Right renal cortex interstitium (tissue), 3 donors: ENCODE measurements at regions not wholly inside any gene's neighbourhood (a gene's known extent, or its start where the extent isn't known, plus 50 kb on each side); places are given as distances from the start of the nearest gene placed in this dataset.
"Not testable (repeated sequence)": the region's sequence is repeated elsewhere in the genome, so short reads cannot be mapped to it uniquely, and the experiment has no call there.

Experiments used
- DNase-seq, 3 donors: peaks; one replicate each; pipeline ENCODE4 v3.0.0-alpha.2; 2013; ENCODE audit warnings: low read depth in 3 of 3, low spot score in 2 of 3

DNA sequence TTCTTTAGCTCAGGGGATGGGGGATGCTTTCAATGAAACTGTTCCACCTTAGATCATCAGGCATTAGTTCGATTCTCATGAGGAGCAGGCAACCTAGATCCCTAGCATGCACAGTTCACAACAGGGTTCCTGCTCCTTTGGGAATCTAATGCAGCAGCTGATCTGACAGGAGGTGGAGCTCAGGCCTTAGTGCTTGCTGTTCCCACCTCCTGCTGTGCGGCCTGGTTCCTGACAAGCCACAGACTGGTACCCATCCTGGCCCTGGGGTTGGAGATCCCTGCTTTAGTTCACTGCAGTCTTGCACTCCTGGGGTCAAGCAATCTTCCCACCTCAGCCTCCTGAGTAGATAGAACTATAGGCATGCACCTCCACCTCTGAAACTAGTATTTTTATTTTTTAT lies 1369.8 kb upstream of the NUDT12 start:
- no peak for DNase-seq

DNA sequence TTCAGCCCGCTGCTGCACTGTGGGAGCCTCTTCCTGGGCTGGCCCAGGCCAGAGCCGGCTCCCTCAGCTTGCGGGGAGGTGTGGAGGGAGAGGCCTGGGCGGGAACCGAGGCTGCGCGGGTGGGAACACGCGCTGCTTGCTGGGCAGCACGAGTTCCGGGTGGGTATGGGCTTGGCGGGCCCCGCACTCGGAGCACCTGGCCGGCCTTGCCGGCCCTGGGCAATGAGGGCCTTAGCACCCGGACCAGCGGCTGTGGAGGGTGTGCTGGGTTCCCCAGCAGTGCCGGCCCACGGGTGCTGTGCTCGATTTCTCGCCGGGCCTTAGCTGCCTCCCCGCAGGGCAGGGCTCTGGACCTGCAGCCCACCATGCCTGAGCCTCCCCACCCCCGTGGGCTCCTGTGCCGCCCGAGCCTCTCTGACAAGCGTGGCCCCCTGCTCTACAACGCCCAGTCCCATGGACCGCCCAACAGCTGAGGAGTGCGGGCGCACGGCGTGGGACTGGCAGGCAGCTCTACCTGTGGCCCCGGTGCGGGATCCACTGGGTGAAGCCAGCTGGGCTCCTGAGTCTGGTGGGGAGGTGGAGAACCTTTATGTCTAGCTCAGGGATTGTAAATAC lies 1366.4 kb upstream of the NUDT12 start:
- DNase-seq = no peak

DNA sequence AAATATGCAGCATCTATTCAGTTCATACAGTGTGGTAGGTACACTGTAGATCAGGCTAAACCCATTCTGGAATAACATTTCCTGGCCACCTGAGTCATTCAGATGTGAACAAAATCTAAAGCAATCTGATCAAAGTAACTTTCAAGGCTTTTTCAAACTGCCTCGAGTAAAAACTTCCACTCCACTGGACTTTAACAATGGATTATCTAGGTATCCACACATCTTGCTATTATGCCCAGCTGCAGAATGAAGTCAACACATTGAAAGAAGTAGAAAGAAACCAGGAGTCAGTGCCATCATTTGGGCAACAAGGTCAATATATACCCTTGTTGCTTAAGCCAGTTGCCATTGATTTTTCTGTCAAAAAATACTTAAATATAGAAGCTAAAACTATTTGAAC lies 1352.6 kb upstream of the NUDT12 start:
- no peak for DNase-seq

DNA sequence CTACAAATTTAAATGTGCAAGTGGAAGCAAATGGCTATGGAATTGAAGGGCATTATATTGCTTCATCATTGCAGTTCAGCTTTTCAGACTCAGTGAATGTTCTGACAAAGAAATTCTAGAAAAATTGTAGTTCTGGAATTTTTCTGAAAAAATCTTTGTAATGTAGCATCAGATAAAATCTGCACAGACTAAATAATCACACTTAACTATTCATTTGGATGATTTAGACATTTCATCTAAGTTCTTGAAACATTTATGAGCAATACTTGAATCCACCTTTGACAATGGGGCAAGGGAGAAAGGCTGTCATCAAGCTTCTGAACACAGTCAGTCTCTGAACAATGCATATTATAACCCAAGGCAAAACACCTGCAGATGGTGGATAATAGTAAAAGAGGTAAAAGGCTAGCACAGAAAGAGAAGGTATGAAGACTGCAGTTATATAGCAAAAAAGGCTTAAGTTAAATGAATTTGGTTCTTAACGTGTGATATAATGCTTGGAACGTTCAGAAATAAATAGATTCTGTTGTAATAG lies 1352.0 kb upstream of the NUDT12 start:
- DNase-seq = no peak

DNA sequence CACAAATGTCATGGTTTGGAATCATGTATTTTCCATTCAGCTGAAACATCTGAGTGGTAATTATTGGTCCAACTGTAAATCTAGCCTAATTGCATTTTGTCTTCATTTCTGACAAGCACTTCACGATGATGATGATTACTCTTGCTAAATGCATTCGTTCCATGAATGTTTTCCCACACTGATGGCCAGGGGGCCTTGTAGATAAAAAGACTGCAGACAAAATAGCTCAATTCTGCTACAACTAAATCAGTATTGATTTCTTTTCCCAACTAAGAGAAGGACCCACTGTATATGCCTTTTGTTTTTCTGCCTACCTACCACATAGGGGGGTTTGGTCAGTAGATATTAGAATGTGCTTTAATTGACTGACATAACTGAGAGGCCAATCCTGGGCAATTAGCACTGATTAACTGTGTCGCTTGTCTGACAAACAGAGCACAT lies 1351.3 kb upstream of the NUDT12 start:
- no peak for DNase-seq

DNA sequence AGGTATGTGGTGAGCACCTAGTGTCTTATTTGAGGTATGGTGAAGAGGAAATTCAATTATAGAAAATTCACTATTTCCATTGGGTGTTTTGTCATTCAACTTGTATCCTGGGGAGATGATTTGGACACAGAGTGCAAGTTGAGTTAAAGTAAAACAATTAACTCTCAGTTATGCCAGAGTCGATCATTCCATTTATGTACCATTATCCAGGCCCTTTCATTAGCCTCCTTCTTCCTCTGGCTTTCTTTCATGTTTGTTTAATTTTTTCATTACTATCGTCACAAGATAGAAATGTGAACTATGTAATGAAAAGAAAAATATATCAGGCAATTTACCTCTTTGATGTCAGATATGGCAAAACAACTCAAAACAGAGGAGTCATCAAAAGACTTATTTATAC lies 1347.2 kb upstream of the NUDT12 start:
- no peak for DNase-seq

DNA sequence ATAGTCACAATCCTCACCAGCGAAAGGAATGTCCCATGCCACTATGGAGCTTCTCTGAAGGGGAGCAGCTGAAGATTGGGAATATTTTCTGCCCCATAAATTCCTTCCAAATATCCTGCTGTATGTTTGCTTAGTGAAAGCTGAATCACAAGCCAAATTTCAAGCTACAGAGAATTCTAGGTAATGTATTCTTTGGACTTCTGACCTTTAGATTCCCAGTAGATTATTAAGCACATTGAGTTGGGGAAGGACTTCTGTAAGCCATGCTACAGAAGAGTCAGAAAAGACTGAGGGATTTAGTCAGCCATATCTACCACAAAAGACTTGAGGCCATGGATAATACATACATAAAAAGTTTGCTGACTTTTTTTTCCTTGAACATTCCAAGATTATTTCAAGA lies 1342.0 kb upstream of the NUDT12 start:
- DNase-seq = no peak

DNA sequence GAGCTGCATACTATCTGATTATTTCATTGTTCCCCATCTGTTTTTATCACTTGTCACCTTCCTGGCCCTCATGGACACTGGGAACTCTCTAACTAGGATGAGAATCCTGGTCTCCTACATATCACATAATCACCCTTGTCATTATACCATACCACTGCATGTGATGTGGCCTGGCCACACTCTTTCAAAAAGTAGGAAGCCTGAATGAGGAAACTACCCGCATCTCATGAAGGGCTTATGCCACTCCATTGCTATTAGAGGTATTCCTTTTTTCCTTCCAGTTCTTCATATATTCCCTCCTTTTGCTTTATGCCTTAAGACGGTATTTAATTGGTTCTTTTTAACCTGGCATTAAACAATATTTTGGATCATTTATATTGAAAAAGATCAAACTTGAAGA lies 1341.4 kb upstream of the NUDT12 start:
- DNase-seq = no peak

DNA sequence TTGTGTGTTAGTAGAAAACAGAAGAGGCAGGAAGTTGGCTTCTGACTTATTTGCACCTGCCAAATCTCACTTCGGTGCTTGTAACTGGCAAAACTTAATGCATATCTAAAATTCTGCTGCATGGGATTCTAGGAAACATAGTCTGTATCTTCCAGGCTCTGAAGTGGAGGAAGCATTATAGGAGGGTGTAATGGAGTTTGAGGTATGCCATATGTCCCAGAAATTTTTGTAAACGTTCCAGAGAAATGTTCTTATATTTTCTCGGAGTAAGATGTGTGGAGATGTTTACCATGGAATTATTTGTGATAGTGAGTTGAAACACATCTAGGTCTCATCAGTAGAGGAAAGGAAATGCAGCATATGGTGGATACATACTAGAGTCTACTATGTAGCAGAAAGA lies 1329.0 kb upstream of the NUDT12 start:
- no peak for DNase-seq

DNA sequence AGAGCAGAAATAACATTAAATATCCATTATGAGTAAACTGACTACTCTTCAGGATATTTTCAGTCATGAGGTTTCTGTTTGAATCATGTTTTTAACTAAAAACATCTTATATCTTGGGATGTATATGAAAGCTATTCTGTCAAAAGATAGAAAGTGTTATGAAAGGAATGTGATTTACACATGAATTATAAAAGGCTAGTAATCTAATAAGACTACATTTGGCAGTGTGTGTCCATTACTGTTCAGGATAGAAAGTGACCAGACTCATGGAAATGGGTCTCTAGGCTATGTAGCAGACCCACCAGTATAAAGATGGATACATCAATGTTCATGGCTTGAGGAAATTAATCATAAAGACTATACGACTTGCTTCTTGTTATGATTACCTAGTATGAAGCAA lies 1328.2 kb upstream of the NUDT12 start:
- no peak for DNase-seq

DNA sequence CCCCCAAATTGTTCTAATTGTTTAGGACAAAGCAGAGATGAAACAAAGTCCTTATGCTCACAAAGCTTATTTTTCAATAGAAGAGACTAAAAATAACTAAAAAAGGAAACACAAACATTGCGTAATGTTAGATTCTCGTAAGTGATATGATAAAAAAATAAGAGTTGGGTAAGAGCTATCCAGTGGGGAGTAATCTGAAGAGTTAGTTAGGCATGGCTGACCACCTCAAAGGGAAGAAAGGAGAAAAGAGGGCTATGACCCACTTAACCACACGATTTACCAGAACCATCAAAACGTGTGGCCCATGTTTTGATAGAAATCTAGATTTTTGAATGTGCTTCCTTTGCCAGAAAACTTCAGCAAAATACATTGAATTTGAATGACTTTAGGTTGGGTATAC lies 1296.8 kb upstream of the NUDT12 start:
- no peak for DNase-seq

DNA sequence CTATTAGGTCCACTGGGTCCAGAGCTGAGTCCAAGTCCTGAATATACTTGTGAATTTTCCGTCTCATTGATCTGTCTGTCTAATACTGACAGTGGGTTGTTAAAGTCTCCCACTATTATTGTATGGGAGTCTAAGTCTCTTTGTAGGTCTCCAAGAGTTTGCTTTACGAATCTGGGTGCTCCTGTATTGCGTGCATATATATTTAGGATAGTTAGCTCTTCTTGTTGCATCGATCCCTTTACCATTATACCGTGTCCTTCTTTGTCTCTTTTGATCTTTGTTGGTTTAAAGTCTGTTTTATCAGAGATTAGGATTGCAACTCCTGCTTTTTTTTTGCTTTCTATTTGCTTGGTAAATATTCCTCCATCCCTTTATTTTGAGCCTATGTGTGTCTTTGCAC lies 1289.5 kb upstream of the NUDT12 start:
- DNase-seq = not testable (repeated sequence)

DNA sequence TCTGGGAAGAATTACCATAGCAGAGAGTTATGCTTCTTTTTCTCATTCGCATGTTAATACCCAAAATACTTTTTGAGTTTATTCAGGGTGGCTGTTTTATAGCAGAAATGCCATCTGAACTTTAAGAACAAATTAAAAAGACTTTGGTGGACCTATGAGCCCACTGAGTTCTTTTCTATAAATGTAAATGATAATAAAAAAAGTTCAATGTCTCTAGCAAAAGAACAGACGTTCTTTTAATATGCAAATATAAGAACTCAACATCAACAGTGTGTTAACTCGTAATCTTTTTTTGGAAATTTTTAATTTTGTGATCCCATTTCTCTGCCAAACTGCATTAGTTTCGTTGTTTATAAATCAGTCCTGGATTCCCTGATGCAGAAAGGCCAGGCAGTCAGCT lies 1283.0 kb upstream of the NUDT12 start:
- no peak for DNase-seq

DNA sequence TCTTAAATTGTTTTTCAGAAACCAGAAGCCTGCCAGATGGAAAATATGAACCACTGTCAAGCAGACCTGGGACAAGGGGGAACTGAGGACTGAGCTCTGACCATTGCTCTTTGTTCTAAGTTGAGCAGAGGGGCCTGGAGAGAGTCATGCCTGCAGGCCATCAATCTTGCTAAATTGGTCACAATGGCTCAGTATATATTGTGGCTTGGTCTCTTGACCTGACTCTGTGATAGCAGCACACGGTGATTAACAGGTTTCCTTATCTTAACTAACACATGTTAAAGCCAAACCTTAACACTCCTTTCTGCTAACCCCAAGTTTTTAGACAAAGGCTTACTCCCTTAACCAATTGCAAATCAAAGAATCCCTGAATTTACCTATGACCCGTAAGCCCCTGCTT lies 1281.2 kb upstream of the NUDT12 start:
- DNase-seq = no peak

DNA sequence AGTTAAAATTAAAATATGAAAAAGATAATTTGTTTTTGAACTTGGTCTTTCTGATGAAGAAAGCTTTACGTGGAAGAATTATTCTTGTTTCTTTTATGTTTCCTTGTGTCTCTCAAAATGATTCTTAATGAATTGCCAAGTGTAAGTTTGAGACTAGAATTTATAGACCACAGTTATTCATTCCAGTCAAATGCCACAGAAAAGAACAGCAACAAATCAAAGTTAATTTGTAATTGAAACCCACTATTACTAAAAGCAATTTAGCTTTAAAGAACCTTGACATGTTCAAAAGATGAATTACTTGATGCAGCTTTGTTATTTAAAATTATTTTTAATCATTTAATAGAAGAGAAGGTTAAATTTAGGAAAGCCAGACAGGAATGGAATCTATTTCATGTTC lies 1277.7 kb upstream of the NUDT12 start:
- DNase-seq = no peak

DNA sequence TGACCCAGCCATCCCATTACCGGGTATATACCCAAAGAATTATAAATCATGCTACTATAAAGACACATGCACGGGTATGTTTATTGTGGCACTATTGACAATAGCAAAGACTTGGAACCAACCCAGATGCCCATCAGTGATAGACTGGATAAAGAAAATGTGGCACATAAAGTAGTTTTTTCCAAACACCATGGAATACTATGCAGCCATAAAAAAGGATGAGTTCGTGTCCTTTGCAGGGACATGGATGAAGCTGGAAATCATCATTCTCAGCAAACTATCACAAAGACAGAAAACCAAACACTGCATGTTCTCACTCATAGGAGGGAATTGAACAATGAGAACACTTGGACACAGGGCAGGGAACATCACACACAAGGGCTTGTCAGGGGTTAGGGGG lies 1268.9 kb upstream of the NUDT12 start:
- not testable (repeated sequence) for DNase-seq

DNA sequence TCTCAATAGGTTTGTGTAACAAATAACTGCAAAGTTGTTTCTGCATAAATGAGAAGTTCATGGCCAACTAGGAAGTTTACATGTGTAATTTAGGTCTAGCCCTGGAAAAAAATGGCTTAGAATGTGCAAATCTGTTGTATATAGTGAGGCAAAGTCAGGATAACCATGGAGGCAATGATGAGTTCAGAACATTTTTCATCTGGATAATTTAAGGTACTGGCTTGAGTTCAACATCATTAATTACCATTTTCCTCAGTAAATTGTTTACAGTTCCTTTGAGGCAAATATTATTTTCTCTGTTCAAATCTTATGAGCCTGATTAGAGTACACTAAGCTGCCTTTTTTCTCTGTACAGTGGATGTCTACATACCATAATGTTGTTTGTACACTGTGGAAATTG lies 1259.0 kb upstream of the NUDT12 start:
- DNase-seq = no peak

DNA sequence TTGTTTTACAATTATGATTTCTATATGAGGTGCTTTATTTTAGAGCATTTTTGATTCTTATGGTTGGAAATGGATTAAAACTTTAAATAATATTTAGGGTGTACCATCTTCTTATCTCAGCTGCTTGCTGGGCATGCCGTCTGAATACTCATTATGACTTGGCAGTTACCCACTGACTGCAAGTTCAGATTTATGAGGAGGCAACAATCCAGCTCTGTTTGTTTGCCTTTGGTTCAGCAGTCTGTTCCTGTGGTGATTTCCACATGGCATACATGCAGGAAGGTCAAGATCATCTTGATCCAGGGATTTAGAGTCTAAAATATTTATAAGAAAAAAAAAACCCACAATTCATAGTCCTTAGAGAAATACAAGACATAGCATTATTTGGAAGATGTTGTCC lies 1254.5 kb upstream of the NUDT12 start:
- no peak for DNase-seq

DNA sequence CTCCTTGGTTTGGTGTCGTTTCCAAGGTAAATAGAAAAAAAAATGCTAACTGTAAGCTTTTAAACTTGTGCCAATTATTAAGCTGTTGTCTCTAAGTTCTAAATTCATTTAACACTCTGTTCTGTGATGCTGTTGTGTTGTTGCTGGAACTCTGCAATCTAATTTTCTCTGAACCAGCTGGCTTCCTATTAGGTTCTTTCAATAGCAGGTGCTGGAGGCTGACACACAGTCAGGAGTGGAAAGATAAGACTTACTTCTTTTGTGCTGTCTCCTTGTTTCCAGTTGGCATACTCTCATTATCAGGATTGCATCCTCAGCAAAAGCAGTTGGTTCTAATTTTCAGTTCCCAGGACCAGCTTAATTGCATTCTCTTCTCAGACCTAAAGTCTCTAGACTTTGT lies 1252.6 kb upstream of the NUDT12 start:
- DNase-seq = no peak

DNA sequence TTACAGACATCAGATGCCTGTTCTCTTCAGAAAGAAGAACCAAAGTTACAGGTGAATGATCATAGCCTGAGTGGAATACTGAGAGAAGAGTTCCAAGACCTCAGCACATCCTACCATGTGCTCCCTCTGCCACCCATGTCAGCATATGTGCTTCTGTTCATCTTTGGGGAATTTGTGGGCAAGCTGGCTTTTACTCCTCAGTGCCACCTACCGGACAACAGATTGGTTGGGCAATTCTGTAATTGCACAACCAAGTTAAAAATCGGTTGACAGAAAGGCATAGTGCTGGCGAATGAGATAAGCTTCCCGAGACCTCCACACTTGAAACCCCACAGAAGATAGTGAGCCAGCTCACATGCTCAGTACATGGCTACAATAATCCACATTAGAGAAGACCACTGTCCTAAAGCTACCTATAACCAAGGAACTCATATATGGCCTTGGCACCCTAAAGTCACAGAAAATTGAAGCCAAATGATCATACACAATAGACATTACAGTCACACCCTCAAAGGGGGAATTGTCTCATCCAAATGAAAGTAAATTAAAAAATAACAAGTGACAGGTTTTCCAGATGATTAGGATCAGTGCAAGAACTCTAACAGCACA lies 1238.0 kb upstream of the NUDT12 start:
- no peak for DNase-seq

DNA sequence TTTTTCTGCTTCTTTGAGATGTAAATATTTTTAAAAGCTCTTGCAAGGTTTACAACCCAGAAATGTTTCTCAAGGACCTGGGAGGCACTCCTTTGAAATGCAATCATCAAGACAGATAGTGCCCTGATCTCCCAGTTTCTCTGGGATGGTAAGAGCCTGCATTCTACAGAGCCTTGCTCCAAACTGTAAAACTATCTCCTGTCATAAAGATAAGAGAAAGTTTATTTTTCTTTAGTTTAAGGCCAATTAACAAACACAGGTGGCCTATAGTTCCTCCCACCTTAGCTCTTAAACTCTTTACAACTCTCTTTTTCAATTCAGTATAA lies 1231.1 kb upstream of the NUDT12 start:
- no peak for DNase-seq

DNA sequence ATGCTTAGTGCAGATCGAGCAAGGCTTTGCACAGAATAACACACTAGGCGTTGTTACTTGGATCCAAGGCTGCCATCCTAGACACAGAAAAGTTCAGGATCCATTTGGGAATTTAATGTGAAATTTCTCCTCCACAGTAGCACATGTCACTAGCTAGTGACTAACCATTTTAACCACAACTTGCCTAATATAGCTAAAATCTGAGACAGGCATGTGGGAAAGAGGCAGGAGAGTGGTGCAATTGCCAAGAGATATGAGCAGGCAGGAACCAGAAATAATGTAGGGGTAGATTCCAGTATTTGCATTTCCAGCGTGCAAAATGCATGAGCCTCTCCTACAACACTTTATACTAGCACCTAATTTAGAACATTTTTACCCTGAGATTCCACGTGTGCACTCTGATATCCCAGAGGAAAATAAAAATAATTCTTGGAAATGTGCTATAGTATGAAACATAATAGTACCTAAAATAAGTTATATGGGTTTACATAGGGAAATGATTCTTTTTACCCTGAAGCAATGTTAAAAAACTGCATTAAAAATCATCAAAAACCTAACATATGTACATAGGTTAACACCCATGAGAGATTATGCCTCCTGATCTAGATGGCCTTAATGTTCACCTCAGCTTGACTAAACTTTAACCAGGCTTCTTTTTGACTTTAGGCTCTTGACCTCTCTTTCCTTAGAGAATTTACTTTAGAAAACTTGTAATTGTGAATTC lies 1230.6 kb upstream of the NUDT12 start:
- DNase-seq = no peak
